ENCODE measurements at regions not wholly inside any gene's neighbourhood (a gene's known extent, or its start where the extent isn't known, plus 50 kb on each side); places are given as distances from the start of the nearest gene placed in this dataset.

- no peak overlapping the region for H3K27ac ChIP-seq (ENCODE audit: insufficient read depth in 1 of 2, low read depth in 1 of 2, low read length in 2 of 2, poor library complexity in 1 of 2, severe bottlenecking in 2 of 2)
- H3K4me3 ChIP-seq (ENCODE audit: control insufficient read depth in 1 of 7, extremely low read depth in 1 of 7, insufficient read depth in 4 of 7, low read depth in 2 of 7, low read length in 6 of 7), result no peak overlapping the region
- ChIA-PET CTCF (no interaction called here), POLR2A (interaction anchor here (0.5 kb wide), 1 partner anchor 106 kb away, joined by 3 read pairs; no protein-coding TSS in a partner anchor)
- H3K9me3 ChIP-seq (ENCODE audit: control extremely low read depth in 1 of 5, control insufficient read depth in 4 of 5, insufficient read depth in 2 of 5, low read depth in 1 of 5, low read length in 4 of 5), result no peaks in the 10 kb centered on the region
- H3K4me1 ChIP-seq (ENCODE audit: control extremely low read depth in 1 of 4, control insufficient read depth in 4 of 4, insufficient read depth in 4 of 4, low read length in 3 of 4), result no peaks in the 10 kb centered on the region
- no peaks in the 10 kb centered on the region for H3K27me3 ChIP-seq (replicated peaks in 2 of 5; ENCODE audit: control insufficient read depth in 4 of 5, insufficient read depth in 5 of 5, low read length in 4 of 5)
- H3K36me3 ChIP-seq (ENCODE audit: control insufficient read depth in 4 of 4, insufficient read depth in 4 of 4, low read length in 3 of 4), result no peaks in the 10 kb centered on the region
- DNase-seq, result no peak
- WGBS (ENCODE audit: insufficient coverage), result 86% methylated on average over 1 of the region's 1 CpG
These were observed 1146.3 kb upstream of the MIR17HG start for GRCh38 chr13:90201202-90201601.

GRCh38 chr13:90201676-90202460 is 1145.6 kb upstream of the MIR17HG start:
- Histone ChIP-seq H3K9me3 (ENCODE audit: control extremely low read depth in 1 of 5, control insufficient read depth in 4 of 5, insufficient read depth in 2 of 5, low read depth in 1 of 5, low read length in 4 of 5) (no peaks in the 10 kb centered on the region), H3K36me3 (ENCODE audit: control insufficient read depth in 4 of 4, insufficient read depth in 4 of 4, low read length in 3 of 4) (no peaks in the 10 kb centered on the region), H3K27ac (ENCODE audit: insufficient read depth in 1 of 2, low read depth in 1 of 2, low read length in 2 of 2, poor library complexity in 1 of 2, severe bottlenecking in 2 of 2) (no peak overlapping the region), H3K4me1 (ENCODE audit: control extremely low read depth in 1 of 4, control insufficient read depth in 4 of 4, insufficient read depth in 4 of 4, low read length in 3 of 4) (no peaks in the 10 kb centered on the region), H3K4me3 (ENCODE audit: control insufficient read depth in 1 of 7, extremely low read depth in 1 of 7, insufficient read depth in 4 of 7, low read depth in 2 of 7, low read length in 6 of 7) (no peak overlapping the region), H3K27me3 (replicated peaks in 2 of 5; ENCODE audit: control insufficient read depth in 4 of 5, insufficient read depth in 5 of 5, low read length in 4 of 5) (no peaks in the 10 kb centered on the region)
- POLR2A ChIA-PET, result interaction anchor here (0.5 kb wide), 1 partner anchor 105 kb away, joined by 3 read pairs; no protein-coding TSS in a partner anchor
- DNase-seq, result no peak
- 62% methylated on average over 3 of the region's 7 CpGs for WGBS (ENCODE audit: insufficient coverage)
- CTCF ChIA-PET, result no interaction called here

- Histone ChIP-seq H3K27ac (ENCODE audit: insufficient read depth in 1 of 2, low read depth in 1 of 2, low read length in 2 of 2, poor library complexity in 1 of 2, severe bottlenecking in 2 of 2) (no peak overlapping the region), H3K36me3 (ENCODE audit: control insufficient read depth in 4 of 4, insufficient read depth in 4 of 4, low read length in 3 of 4) (no peaks in the 10 kb centered on the region), H3K4me3 (ENCODE audit: control insufficient read depth in 1 of 7, extremely low read depth in 1 of 7, insufficient read depth in 4 of 7, low read depth in 2 of 7, low read length in 6 of 7) (no peak overlapping the region), H3K4me1 (ENCODE audit: control extremely low read depth in 1 of 4, control insufficient read depth in 4 of 4, insufficient read depth in 4 of 4, low read length in 3 of 4) (no peaks in the 10 kb centered on the region), H3K9me3 (ENCODE audit: control extremely low read depth in 1 of 5, control insufficient read depth in 4 of 5, insufficient read depth in 2 of 5, low read depth in 1 of 5, low read length in 4 of 5) (no peaks in the 10 kb centered on the region), H3K27me3 (replicated peaks in 2 of 5; ENCODE audit: control insufficient read depth in 4 of 5, insufficient read depth in 5 of 5, low read length in 4 of 5) (no peaks in the 10 kb centered on the region)
- CTCF ChIA-PET, result no interaction called here
- WGBS (ENCODE audit: insufficient coverage), result no CpG with 5 or more reads among the region's 1 CpG
- POLR2A ChIA-PET, result no interaction called here
- no peak for DNase-seq
These were observed 1142.4 kb upstream of the MIR17HG start for GRCh38 chr13:90205081-90205480.

GRCh38 chr13:90205911-90206310 is 1141.6 kb upstream of the MIR17HG start:
- no peak overlapping the region for H3K27ac ChIP-seq (ENCODE audit: insufficient read depth in 1 of 2, low read depth in 1 of 2, low read length in 2 of 2, poor library complexity in 1 of 2, severe bottlenecking in 2 of 2)
- no peak for DNase-seq
- POLR2A ChIA-PET, result no interaction called here
- CTCF ChIA-PET, result no interaction called here
- H3K27me3 ChIP-seq (replicated peaks in 2 of 5; ENCODE audit: control insufficient read depth in 4 of 5, insufficient read depth in 5 of 5, low read length in 4 of 5), result no peaks in the 10 kb centered on the region
- no peaks in the 10 kb centered on the region for H3K4me1 ChIP-seq (ENCODE audit: control extremely low read depth in 1 of 4, control insufficient read depth in 4 of 4, insufficient read depth in 4 of 4, low read length in 3 of 4)
- H3K36me3 ChIP-seq (ENCODE audit: control insufficient read depth in 4 of 4, insufficient read depth in 4 of 4, low read length in 3 of 4), result no peaks in the 10 kb centered on the region
- 97% methylated on average over 9 of the region's 10 CpGs for WGBS (ENCODE audit: insufficient coverage)
- no peak overlapping the region for H3K4me3 ChIP-seq (ENCODE audit: control insufficient read depth in 1 of 7, extremely low read depth in 1 of 7, insufficient read depth in 4 of 7, low read depth in 2 of 7, low read length in 6 of 7)
- no peaks in the 10 kb centered on the region for H3K9me3 ChIP-seq (ENCODE audit: control extremely low read depth in 1 of 5, control insufficient read depth in 4 of 5, insufficient read depth in 2 of 5, low read depth in 1 of 5, low read length in 4 of 5)

GRCh38 chr13:90217275-90217674 is 1130.2 kb upstream of the MIR17HG start:
- Histone ChIP-seq H3K4me3 (ENCODE audit: control insufficient read depth in 1 of 7, extremely low read depth in 1 of 7, insufficient read depth in 4 of 7, low read depth in 2 of 7, low read length in 6 of 7) (no peak overlapping the region), H3K27me3 (replicated peaks in 2 of 5; ENCODE audit: control insufficient read depth in 4 of 5, insufficient read depth in 5 of 5, low read length in 4 of 5) (no peaks in the 10 kb centered on the region), H3K36me3 (ENCODE audit: control insufficient read depth in 4 of 4, insufficient read depth in 4 of 4, low read length in 3 of 4) (no peaks in the 10 kb centered on the region), H3K9me3 (ENCODE audit: control extremely low read depth in 1 of 5, control insufficient read depth in 4 of 5, insufficient read depth in 2 of 5, low read depth in 1 of 5, low read length in 4 of 5) (peaks cover 0 to 4% (median 0%) of the 10 kb centered on the region in 5 experiments), H3K27ac (ENCODE audit: insufficient read depth in 1 of 2, low read depth in 1 of 2, low read length in 2 of 2, poor library complexity in 1 of 2, severe bottlenecking in 2 of 2) (no peak overlapping the region), H3K4me1 (ENCODE audit: control extremely low read depth in 1 of 4, control insufficient read depth in 4 of 4, insufficient read depth in 4 of 4, low read length in 3 of 4) (no peaks in the 10 kb centered on the region)
- no CpG with 5 or more reads among the region's 1 CpG for WGBS (ENCODE audit: insufficient coverage)
- ChIA-PET POLR2A (no interaction called here), CTCF (no interaction called here)
- DNase-seq, result no peak

GRCh38 chr13:90222758-90223157 is 1124.7 kb upstream of the MIR17HG start:
- Histone ChIP-seq H3K4me3 (ENCODE audit: control insufficient read depth in 1 of 7, extremely low read depth in 1 of 7, insufficient read depth in 4 of 7, low read depth in 2 of 7, low read length in 6 of 7) (no peak overlapping the region), H3K4me1 (ENCODE audit: control extremely low read depth in 1 of 4, control insufficient read depth in 4 of 4, insufficient read depth in 4 of 4, low read length in 3 of 4) (no peaks in the 10 kb centered on the region), H3K27ac (ENCODE audit: insufficient read depth in 1 of 2, low read depth in 1 of 2, low read length in 2 of 2, poor library complexity in 1 of 2, severe bottlenecking in 2 of 2) (no peak overlapping the region), H3K9me3 (ENCODE audit: control extremely low read depth in 1 of 5, control insufficient read depth in 4 of 5, insufficient read depth in 2 of 5, low read depth in 1 of 5, low read length in 4 of 5) (no peaks in the 10 kb centered on the region), H3K27me3 (replicated peaks in 2 of 5; ENCODE audit: control insufficient read depth in 4 of 5, insufficient read depth in 5 of 5, low read length in 4 of 5) (no peaks in the 10 kb centered on the region), H3K36me3 (ENCODE audit: control insufficient read depth in 4 of 4, insufficient read depth in 4 of 4, low read length in 3 of 4) (no peaks in the 10 kb centered on the region)
- no CpG with 5 or more reads among the region's 3 CpGs for WGBS (ENCODE audit: insufficient coverage)
- no peak for DNase-seq
- CTCF ChIA-PET, result no interaction called here
- POLR2A ChIA-PET, result no interaction called here

- Histone ChIP-seq H3K36me3 (ENCODE audit: control insufficient read depth in 4 of 4, insufficient read depth in 4 of 4, low read length in 3 of 4) (no peaks in the 10 kb centered on the region), H3K27me3 (replicated peaks in 2 of 5; ENCODE audit: control insufficient read depth in 4 of 5, insufficient read depth in 5 of 5, low read length in 4 of 5) (no peaks in the 10 kb centered on the region), H3K4me1 (ENCODE audit: control extremely low read depth in 1 of 4, control insufficient read depth in 4 of 4, insufficient read depth in 4 of 4, low read length in 3 of 4) (no peaks in the 10 kb centered on the region), H3K9me3 (ENCODE audit: control extremely low read depth in 1 of 5, control insufficient read depth in 4 of 5, insufficient read depth in 2 of 5, low read depth in 1 of 5, low read length in 4 of 5) (no peaks in the 10 kb centered on the region), H3K27ac (ENCODE audit: insufficient read depth in 1 of 2, low read depth in 1 of 2, low read length in 2 of 2, poor library complexity in 1 of 2, severe bottlenecking in 2 of 2) (no peak overlapping the region), H3K4me3 (ENCODE audit: control insufficient read depth in 1 of 7, extremely low read depth in 1 of 7, insufficient read depth in 4 of 7, low read depth in 2 of 7, low read length in 6 of 7) (no peak overlapping the region)
- no peak for DNase-seq
- ChIA-PET POLR2A (no interaction called here), CTCF (no interaction called here)
- 95% methylated on average over 17 of the region's 17 CpGs for WGBS (ENCODE audit: insufficient coverage)
These were observed 1117.2 kb upstream of the MIR17HG start for GRCh38 chr13:90230311-90230710.
